GM12878 (cell line): ENCODE measurements at regions not wholly inside any gene's neighbourhood (a gene's known extent, or its start where the extent isn't known, plus 50 kb on each side); places are given as distances from the start of the nearest gene placed in this dataset.

ENCODE experiments used
- ATAC-seq: fragments of 200-7000 bp; cut with Tn5 transposase; 3 replicates; pipeline ENCODE4 v1.9.1; 2020; ENCODE audit warnings: mild to moderate bottlenecking, moderate library complexity
- BruUV-seq: library from RNA; stranded (reverse); fragments of 400-500 nt; replicated peaks from 2 replicates; lab custom pipeline; 2021; lab: Mats Ljungman, UMichigan
- CTCF ChIA-PET: fragments of 300-600 bp; sonication (Branson Sonifier 250); formaldehyde crosslinking; extraction: SDS; loops from one replicate; lab custom pipeline; 2021; ENCODE audit warnings: inconsistent platforms; lab: Yijun Ruan, JAX
- POLR2A ChIA-PET: fragments of 350-600 bp; formaldehyde crosslinking; extraction: SDS; loops from one replicate; lab custom pipeline; 2021; ENCODE audit warnings: inconsistent platforms; lab: Charles Lee
- RAD21 ChIA-PET: fragments of 300-600 bp; sonication (Branson Sonifier 250); formaldehyde crosslinking; loops from one replicate; lab custom pipeline; 2023; ENCODE audit warnings: antibody characterized with exemption; ENCODE audit not compliant: unreplicated experiment; lab: Charles Lee
- SMC1A ChIA-PET: fragments of 300-600 bp; sonication (Branson Sonifier 250); formaldehyde crosslinking; loops from one replicate; lab custom pipeline; 2023; ENCODE audit not compliant: unreplicated experiment, uncharacterized antibody; lab: Charles Lee
- DNase-seq: peaks from one replicate; pipeline ENCODE4 v3.0.0-alpha.2; 2011; ENCODE audit warnings: low read depth, low spot score
- FAIRE-seq: peaks from 3 replicates; lab custom pipeline; 2011; peaks lifted over from hg19 to GRCh38; lab: Jason Lieb, UNC
- H2AFZ ChIP-seq: 2 replicates; pipeline ENCODE4 v1.6.0; 2011; ENCODE audit warnings: low read depth, low read length, control low read depth; ENCODE audit not compliant: control insufficient read depth
- H3K27ac ChIP-seq: 2 replicates; pipeline ENCODE4 v1.5.1; 2011; ENCODE audit warnings: control low read depth; ENCODE audit not compliant: control insufficient read depth, insufficient read depth
- H3K27me3 ChIP-seq, 2 experiments: replicated peaks in 1 of 2; 2 replicates each; pipeline versions ENCODE4 v1.6.0 to v1.6.1; 2011; ENCODE audit warnings: low read length in 1 of 2; ENCODE audit not compliant: control insufficient read depth in 2 of 2, insufficient read depth in 2 of 2
- H3K36me3 ChIP-seq, 2 experiments: 2 replicates each; pipeline ENCODE4 v1.5.1; 2011; ENCODE audit warnings: low read length in 1 of 2; ENCODE audit not compliant: control insufficient read depth in 2 of 2, insufficient read depth in 2 of 2
- H3K4me1 ChIP-seq: 2 replicates; pipeline ENCODE4 v1.6.1; 2011; ENCODE audit warnings: mild to moderate bottlenecking, low read length, moderate library complexity, mixed read lengths; ENCODE audit not compliant: control insufficient read depth, insufficient read depth
- H3K4me2 ChIP-seq: 2 replicates; pipeline ENCODE4 v1.6.0; 2011; ENCODE audit warnings: control low read depth; ENCODE audit not compliant: control insufficient read depth, insufficient read depth
- H3K4me3 ChIP-seq: fragments of 200-600 bp; sonication (generic); 2 replicates; pipeline ENCODE4 v1.5.1; 2016
- H3K79me2 ChIP-seq: 2 replicates; pipeline ENCODE4 v1.6.0; 2011; ENCODE audit warnings: low read length; ENCODE audit not compliant: control insufficient read depth, insufficient read depth
- H3K9ac ChIP-seq: 2 replicates; pipeline ENCODE4 v1.8.0; 2011; ENCODE audit warnings: low read length, control low read depth, mixed read lengths; ENCODE audit not compliant: control insufficient read depth, insufficient read depth
- H3K9me3 ChIP-seq: replicated peaks from 3 replicates; pipeline ENCODE4 v1.5.1; 2011; ENCODE audit warnings: mild to moderate bottlenecking, low read length; ENCODE audit not compliant: control insufficient read depth, insufficient read depth
- H4K20me1 ChIP-seq: 2 replicates; pipeline ENCODE4 v1.6.0; 2011; ENCODE audit not compliant: control insufficient read depth, insufficient read depth
- CEBPB ChIP-seq, 2 experiments: fragments of 150-350 bp in 1 of 2; IDR thresholded peaks; 2 replicates each; pipeline ENCODE4 v1.6.1; 2012 to 2014; ENCODE audit warnings: low read depth in 2 of 2, low read length in 2 of 2, borderline replicate concordance in 1 of 2, inconsistent platforms in 1 of 2
- FOS ChIP-seq: IDR thresholded peaks from 3 replicates; pipeline ENCODE4 v1.6.1; 2011; ENCODE audit warnings: borderline replicate concordance; ENCODE audit not compliant: insufficient read length; ENCODE audit errors: extremely low read depth
- FOXM1 ChIP-seq: IDR thresholded peaks from 2 replicates; pipeline ENCODE4 v1.6.1; 2012; ENCODE audit warnings: low read depth, mild to moderate bottlenecking, inconsistent platforms, low read length, moderate library complexity
- HDGF ChIP-seq: fragments of 450-650 bp; IDR thresholded peaks from 2 replicates; pipeline ENCODE4 v1.6.1; 2016; ENCODE audit warnings: antibody characterized with exemption
- IRF3 ChIP-seq: fragments of 450-650 bp; IDR thresholded peaks from 2 replicates; pipeline ENCODE4 v1.6.1; 2014; ENCODE audit warnings: mild to moderate bottlenecking
- NRF1 ChIP-seq: conservative IDR thresholded peaks from 2 replicates; pipeline ENCODE4 v1.6.1; 2011; ENCODE audit warnings: mild to moderate bottlenecking, low read depth, low read length, improper control_type of control experiment
- RB1 ChIP-seq: fragments of 450-650 bp; formaldehyde crosslinking; IDR thresholded peaks from 2 replicates; pipeline ENCODE4 v1.6.1; 2017; ENCODE audit warnings: mild to moderate bottlenecking, borderline replicate concordance
- SREBF1 ChIP-seq: IDR thresholded peaks from 2 replicates; pipeline ENCODE4 v1.6.1; 2012; ENCODE audit warnings: mild to moderate bottlenecking, low read length
- WGBS: methylation state at CpG from one replicate; pipeline ENCODE4 v1.1.6; 2016; ENCODE audit warnings: low lambda C conversion rate; ENCODE audit not compliant: insufficient replicate concordance, insufficient coverage; ENCODE audit errors: missing lambda C conversion rate; 5-methylcytosine and 5-hydroxymethylcytosine counted together
- in situ Hi-C: fragments of 300-500 bp; cut with MboI; formaldehyde crosslinking; loops from 9 replicates; pipeline ENCODE4 v1.14.3; 2018; ENCODE audit warnings: mixed read lengths
- intact Hi-C: fragments of 100-400 bp; cut with micrococcal nuclease; formaldehyde crosslinking; loops from one replicate; pipeline ENCODE4 v1.14.2; 2022; ENCODE audit not compliant: unreplicated experiment
- TF ChIP-seq, protein P1 (sequence below): fragments of 450-650 bp; IDR thresholded peaks from 2 replicates; pipeline ENCODE4 v1.6.1; 2017; ENCODE audit warnings: borderline replicate concordance
- TF ChIP-seq, protein P2 (sequence below): fragments of 450-650 bp; IDR thresholded peaks from 2 replicates; pipeline ENCODE4 v1.6.1; 2018; ENCODE audit warnings: mild to moderate bottlenecking, low read depth, moderate library complexity; ENCODE audit not compliant: partially characterized antibody
- TF ChIP-seq, protein P3 (sequence below): IDR thresholded peaks from 2 replicates; pipeline ENCODE4 v1.6.1; 2012; ENCODE audit warnings: low read depth, low read length, improper control_type of control experiment

DNA sequence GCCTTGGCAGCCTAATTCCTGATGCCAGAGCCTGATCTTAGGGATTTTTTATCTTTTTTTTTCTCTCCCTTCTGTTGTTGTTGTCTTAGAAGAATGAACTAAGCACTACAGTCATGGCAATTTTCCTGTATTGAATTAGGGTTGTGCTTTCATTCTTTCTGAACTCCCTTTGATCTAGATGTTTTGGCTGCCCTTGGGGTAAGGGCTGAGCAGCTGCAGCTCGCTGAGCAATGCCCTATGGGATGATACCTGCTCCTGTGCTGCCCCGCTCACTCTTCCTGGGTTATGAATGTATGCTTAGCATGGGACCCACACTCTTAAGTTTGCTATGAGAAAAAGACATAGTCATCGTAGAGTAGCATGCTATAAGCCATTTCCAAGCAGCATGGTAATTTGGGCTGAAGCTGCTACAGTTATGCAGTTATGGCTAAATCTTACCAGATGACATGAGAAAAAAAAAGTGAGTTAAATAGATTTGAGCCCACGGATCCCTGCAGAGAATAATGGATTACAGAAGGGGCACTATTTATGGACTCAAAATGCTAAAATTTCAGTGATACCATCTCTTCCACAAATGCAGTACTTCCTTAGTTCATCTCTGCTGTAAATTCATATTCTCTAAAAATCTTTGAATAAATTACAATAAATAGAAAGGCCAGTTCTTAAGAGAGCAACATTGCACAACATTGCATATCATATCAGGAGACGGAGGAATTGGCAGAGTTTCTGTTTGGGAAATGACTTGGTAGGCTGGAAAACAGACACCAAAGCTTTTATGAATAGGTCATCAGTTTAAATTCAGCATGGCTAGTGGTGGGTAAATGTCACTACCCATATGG is 79.2 kb upstream of the PTHLH start:
- no peak overlapping the region for H2AFZ ChIP-seq
- H3K4me3 ChIP-seq, result no peak overlapping the region
- DNase-seq, result no peak
- H3K4me2 ChIP-seq, result no peak overlapping the region
- intact Hi-C loops (no loop called here), in situ Hi-C loops (no loop called here)
- no peaks in the 10 kb centered on the region for H4K20me1 ChIP-seq
- H3K4me1 ChIP-seq, result no peaks in the 10 kb centered on the region
- ChIA-PET SMC1A (no interaction called here), POLR2A (no interaction called here), RAD21 (interaction anchor here (0.6 kb wide), 1 partner anchor 1851 kb away, joined by 3 read pairs; no protein-coding TSS in a partner anchor), CTCF (interaction anchor here (0.5 to 1.2 kb wide), 3 partner anchors 16 to 18 kb away, joined by 3 read pairs; no protein-coding TSS in a partner anchor)
- H3K9ac ChIP-seq, result no peak overlapping the region
- no peaks in the 10 kb centered on the region for H3K27me3 ChIP-seq
- no peak for ATAC-seq
- H3K79me2 ChIP-seq, result no peaks in the 10 kb centered on the region
- no TSS peak for BruUV-seq
- H3K36me3 ChIP-seq, result no peaks in the 10 kb centered on the region
- H3K9me3 ChIP-seq, result no peaks in the 10 kb centered on the region
- no peak for TF ChIP-seq CEBPB (IDR thresholded peaks at IDR 0.05; ENCODE audit: borderline replicate concordance in 1 of 2, low read depth in 2 of 2, low read length in 2 of 2)
- TF ChIP-seq, protein P1, sequence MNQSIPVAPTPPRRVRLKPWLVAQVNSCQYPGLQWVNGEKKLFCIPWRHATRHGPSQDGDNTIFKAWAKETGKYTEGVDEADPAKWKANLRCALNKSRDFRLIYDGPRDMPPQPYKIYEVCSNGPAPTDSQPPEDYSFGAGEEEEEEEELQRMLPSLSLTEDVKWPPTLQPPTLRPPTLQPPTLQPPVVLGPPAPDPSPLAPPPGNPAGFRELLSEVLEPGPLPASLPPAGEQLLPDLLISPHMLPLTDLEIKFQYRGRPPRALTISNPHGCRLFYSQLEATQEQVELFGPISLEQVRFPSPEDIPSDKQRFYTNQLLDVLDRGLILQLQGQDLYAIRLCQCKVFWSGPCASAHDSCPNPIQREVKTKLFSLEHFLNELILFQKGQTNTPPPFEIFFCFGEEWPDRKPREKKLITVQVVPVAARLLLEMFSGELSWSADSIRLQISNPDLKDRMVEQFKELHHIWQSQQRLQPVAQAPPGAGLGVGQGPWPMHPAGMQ, result no peak
- TF ChIP-seq HDGF, result no peak
- no peak for TF ChIP-seq SREBF1
- TF ChIP-seq, protein P2, sequence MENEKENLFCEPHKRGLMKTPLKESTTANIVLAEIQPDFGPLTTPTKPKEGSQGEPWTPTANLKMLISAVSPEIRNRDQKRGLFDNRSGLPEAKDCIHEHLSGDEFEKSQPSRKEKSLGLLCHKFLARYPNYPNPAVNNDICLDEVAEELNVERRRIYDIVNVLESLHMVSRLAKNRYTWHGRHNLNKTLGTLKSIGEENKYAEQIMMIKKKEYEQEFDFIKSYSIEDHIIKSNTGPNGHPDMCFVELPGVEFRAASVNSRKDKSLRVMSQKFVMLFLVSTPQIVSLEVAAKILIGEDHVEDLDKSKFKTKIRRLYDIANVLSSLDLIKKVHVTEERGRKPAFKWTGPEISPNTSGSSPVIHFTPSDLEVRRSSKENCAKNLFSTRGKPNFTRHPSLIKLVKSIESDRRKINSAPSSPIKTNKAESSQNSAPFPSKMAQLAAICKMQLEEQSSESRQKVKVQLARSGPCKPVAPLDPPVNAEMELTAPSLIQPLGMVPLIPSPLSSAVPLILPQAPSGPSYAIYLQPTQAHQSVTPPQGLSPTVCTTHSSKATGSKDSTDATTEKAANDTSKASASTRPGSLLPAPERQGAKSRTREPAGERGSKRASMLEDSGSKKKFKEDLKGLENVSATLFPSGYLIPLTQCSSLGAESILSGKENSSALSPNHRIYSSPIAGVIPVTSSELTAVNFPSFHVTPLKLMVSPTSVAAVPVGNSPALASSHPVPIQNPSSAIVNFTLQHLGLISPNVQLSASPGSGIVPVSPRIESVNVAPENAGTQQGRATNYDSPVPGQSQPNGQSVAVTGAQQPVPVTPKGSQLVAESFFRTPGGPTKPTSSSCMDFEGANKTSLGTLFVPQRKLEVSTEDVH, result no peak
- no peak for TF ChIP-seq NRF1
- no peak for TF ChIP-seq FOXM1
- TF ChIP-seq IRF3, result no peak
- TF ChIP-seq, protein P3, sequence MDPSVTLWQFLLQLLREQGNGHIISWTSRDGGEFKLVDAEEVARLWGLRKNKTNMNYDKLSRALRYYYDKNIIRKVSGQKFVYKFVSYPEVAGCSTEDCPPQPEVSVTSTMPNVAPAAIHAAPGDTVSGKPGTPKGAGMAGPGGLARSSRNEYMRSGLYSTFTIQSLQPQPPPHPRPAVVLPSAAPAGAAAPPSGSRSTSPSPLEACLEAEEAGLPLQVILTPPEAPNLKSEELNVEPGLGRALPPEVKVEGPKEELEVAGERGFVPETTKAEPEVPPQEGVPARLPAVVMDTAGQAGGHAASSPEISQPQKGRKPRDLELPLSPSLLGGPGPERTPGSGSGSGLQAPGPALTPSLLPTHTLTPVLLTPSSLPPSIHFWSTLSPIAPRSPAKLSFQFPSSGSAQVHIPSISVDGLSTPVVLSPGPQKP, result no peak
- TF ChIP-seq RB1, result no peak
- no peak for TF ChIP-seq FOS
- 17% methylated on average over 5 of the region's 5 CpGs for WGBS
- no peak overlapping the region for H3K27ac ChIP-seq
- FAIRE-seq, result no peak
